ENCODE measurements at regions not wholly inside any gene's neighbourhood (a gene's known extent, or its start where the extent isn't known, plus 50 kb on each side); places are given as distances from the start of the nearest gene placed in this dataset.

- Histone ChIP-seq H3K79me2 (peaks cover 68% of the 10 kb centered on the region), H3K27ac (no peak overlapping the region), H3K9ac (no peak overlapping the region), H3K9me3 (ENCODE audit: control insufficient read depth, low read length) (no peaks in the 10 kb centered on the region), H3K36me3 (ENCODE audit: control insufficient read depth, insufficient read depth, low read length) (no peaks in the 10 kb centered on the region), H3K4me3 (ENCODE audit: low read depth, low read length) (no peak overlapping the region), H3K4me2 (ENCODE audit: low read length) (no peak overlapping the region), H2AFZ (no peak overlapping the region), H3K27me3 (ENCODE audit: control insufficient read depth, insufficient read depth, low read length) (no peaks in the 10 kb centered on the region), H3K4me1 (peaks cover 8% of the 10 kb centered on the region)
- TF ChIP-seq CTCF (IDR thresholded peaks at IDR 0.05) = no peak
Observed at GRCh38 chr6:158255989-158256601, 56.2 kb upstream of the TULP4 start.

DNA sequence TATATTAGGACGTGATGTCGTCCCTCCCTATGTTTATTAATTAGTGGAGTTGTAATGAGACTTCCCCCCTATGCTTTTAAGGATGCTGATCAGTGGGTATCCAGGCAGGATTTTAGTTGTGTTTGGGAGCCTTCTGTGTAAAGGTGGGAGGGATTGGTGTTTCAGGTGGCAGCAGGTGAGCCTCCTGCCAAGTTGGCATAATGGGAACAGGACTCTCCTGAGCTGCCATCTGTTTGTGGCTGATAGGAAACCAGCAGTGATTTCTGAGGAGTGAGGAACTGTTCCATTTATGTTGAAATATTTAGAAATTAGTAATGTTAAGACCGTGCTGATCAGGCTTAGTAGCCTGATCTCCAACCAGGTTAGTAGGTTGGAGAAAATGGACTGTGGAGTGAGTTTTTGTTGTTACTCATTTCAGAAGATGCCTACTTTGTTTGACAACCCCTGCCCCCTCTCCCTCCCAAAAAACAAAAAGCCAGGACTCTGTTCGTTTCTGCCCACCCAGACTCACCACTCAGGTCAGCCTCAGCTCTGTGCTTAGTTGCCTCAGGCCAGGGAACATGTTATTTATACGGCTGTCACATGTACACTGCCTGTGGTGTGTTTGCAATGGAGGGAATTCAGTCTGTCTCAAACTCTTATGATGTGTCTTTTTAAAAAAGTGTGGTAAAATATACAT is 55.4 kb upstream of the TULP4 start:
- no peaks in the 10 kb centered on the region for H3K27me3 ChIP-seq (ENCODE audit: control insufficient read depth, insufficient read depth, low read length)
- no peaks in the 10 kb centered on the region for H3K9me3 ChIP-seq (ENCODE audit: control insufficient read depth, low read length)
- no peak for TF ChIP-seq CTCF (IDR thresholded peaks at IDR 0.05)
- no peak overlapping the region for H3K4me2 ChIP-seq (ENCODE audit: low read length)
- H3K4me1 ChIP-seq = peaks cover 8% of the 10 kb centered on the region
- no peak overlapping the region for H3K9ac ChIP-seq
- H3K79me2 ChIP-seq = peaks cover 72% of the 10 kb centered on the region
- no peak overlapping the region for H3K27ac ChIP-seq
- H3K36me3 ChIP-seq (ENCODE audit: control insufficient read depth, insufficient read depth, low read length) = no peaks in the 10 kb centered on the region
- H3K4me3 ChIP-seq (ENCODE audit: low read depth, low read length) = no peak overlapping the region
- no peak overlapping the region for H2AFZ ChIP-seq

- no peak overlapping the region for H3K4me3 ChIP-seq (ENCODE audit: low read depth, low read length)
- TF ChIP-seq CTCF (IDR thresholded peaks at IDR 0.05) = no peak
- no peak overlapping the region for H3K4me2 ChIP-seq (ENCODE audit: low read length)
- H3K27me3 ChIP-seq (ENCODE audit: control insufficient read depth, insufficient read depth, low read length) = no peaks in the 10 kb centered on the region
- no peaks in the 10 kb centered on the region for H3K36me3 ChIP-seq (ENCODE audit: control insufficient read depth, insufficient read depth, low read length)
- peaks cover 74% of the 10 kb centered on the region for H3K79me2 ChIP-seq
- no peak overlapping the region for H3K27ac ChIP-seq
- H3K9me3 ChIP-seq (ENCODE audit: control insufficient read depth, low read length) = no peaks in the 10 kb centered on the region
- peaks cover 8% of the 10 kb centered on the region for H3K4me1 ChIP-seq
- H2AFZ ChIP-seq = no peak overlapping the region
- no peak overlapping the region for H3K9ac ChIP-seq
Observed at GRCh38 chr6:158257425-158257759, 54.9 kb upstream of the TULP4 start.

DNA sequence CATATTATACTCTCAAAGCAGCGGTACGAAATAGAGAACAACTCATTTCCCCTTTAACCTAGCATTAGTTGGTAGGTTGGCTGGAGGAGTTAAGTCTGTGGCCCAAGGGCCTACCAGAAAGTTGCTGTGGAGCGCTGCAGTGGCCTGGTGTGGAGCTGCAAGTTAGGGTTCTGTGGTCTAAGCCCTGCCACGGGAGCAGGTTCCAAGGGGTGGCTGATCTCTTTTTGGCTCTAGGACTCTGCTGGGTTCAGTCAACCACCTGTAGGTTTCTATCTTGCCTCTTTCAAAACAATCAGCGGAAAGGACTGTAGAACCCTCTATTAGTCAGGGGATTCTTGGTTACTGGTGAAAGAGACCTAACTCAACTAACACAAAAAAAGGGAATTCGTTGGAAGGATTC is 54.5 kb upstream of the TULP4 start:
- Histone ChIP-seq H3K4me2 (ENCODE audit: low read length) (no peak overlapping the region), H3K4me1 (peaks cover 8% of the 10 kb centered on the region), H3K79me2 (peaks cover 71% of the 10 kb centered on the region), H3K36me3 (ENCODE audit: control insufficient read depth, insufficient read depth, low read length) (no peaks in the 10 kb centered on the region), H3K27ac (no peak overlapping the region), H3K9ac (no peak overlapping the region), H3K9me3 (ENCODE audit: control insufficient read depth, low read length) (no peaks in the 10 kb centered on the region), H3K27me3 (ENCODE audit: control insufficient read depth, insufficient read depth, low read length) (no peaks in the 10 kb centered on the region), H3K4me3 (ENCODE audit: low read depth, low read length) (no peak overlapping the region), H2AFZ (no peak overlapping the region)
- TF ChIP-seq CTCF (IDR thresholded peaks at IDR 0.05) = no peak

GRCh38 chr6:158259136-158259535 is 53.1 kb upstream of the TULP4 start:
- Histone ChIP-seq H3K4me2 (ENCODE audit: low read length) (no peak overlapping the region), H3K4me1 (peaks cover 8% of the 10 kb centered on the region), H3K27ac (no peak overlapping the region), H2AFZ (no peak overlapping the region), H3K9me3 (ENCODE audit: control insufficient read depth, low read length) (no peaks in the 10 kb centered on the region), H3K4me3 (ENCODE audit: low read depth, low read length) (no peak overlapping the region), H3K36me3 (ENCODE audit: control insufficient read depth, insufficient read depth, low read length) (no peaks in the 10 kb centered on the region), H3K9ac (no peak overlapping the region), H3K27me3 (ENCODE audit: control insufficient read depth, insufficient read depth, low read length) (no peaks in the 10 kb centered on the region), H3K79me2 (peaks cover 65% of the 10 kb centered on the region)
- no peak for TF ChIP-seq CTCF (IDR thresholded peaks at IDR 0.05)

All from parathyroid adenoma (tissue), 2 donors.